Left kidney (tissue), 1 donor: ENCODE measurements at regions not wholly inside any gene's neighbourhood (a gene's known extent, or its start where the extent isn't known, plus 50 kb on each side); places are given as distances from the start of the nearest gene placed in this dataset.

Source experiments
- DNase-seq: peaks from one replicate; pipeline ENCODE4 v3.0.0-alpha.2; 2013

- DNase-seq, result no peak
These were observed 258.9 kb downstream of the TAF11L14 start for GRCh38 chr5:17893026-17893635.

- DNase-seq, result no peak
These were observed 261.2 kb downstream of the TAF11L14 start for GRCh38 chr5:17895288-17896033.

- no peak for DNase-seq
These were observed 262.3 kb downstream of the TAF11L14 start for GRCh38 chr5:17896605-17897004.

GRCh38 chr5:17897776-17898175 is 263.5 kb downstream of the TAF11L14 start:
- DNase-seq, result no peak

GRCh38 chr5:17898766-17899165 is 264.5 kb downstream of the TAF11L14 start:
- no peak for DNase-seq

GRCh38 chr5:17907094-17907493 is 272.8 kb downstream of the TAF11L14 start:
- no peak for DNase-seq

GRCh38 chr5:17910318-17910717 is 276.1 kb downstream of the TAF11L14 start:
- no peak for DNase-seq

- no peak for DNase-seq
These were observed 278.5 kb downstream of the TAF11L14 start for GRCh38 chr5:17912794-17913193.

- no peak for DNase-seq
These were observed 282.2 kb downstream of the TAF11L14 start for GRCh38 chr5:17916446-17916845.

- no peak for DNase-seq
These were observed 283.2 kb downstream of the TAF11L14 start for GRCh38 chr5:17917465-17917864.

- no peak for DNase-seq
These were observed 284.3 kb downstream of the TAF11L14 start for GRCh38 chr5:17918373-17919104.

GRCh38 chr5:17925276-17925675 is 291.0 kb downstream of the TAF11L14 start:
- no peak for DNase-seq

- DNase-seq, result no peak
These were observed 294.3 kb downstream of the TAF11L14 start for GRCh38 chr5:17928581-17928981.

GRCh38 chr5:17929171-17929570 is 294.9 kb downstream of the TAF11L14 start:
- no peak for DNase-seq

- no peak for DNase-seq
These were observed 296.1 kb downstream of the TAF11L14 start for GRCh38 chr5:17930346-17930745.

- DNase-seq, result no peak
These were observed 309.8 kb downstream of the TAF11L14 start for GRCh38 chr5:17944046-17944445.

GRCh38 chr5:17947029-17947428 is 312.8 kb downstream of the TAF11L14 start:
- no peak for DNase-seq

- no peak for DNase-seq
These were observed 317.3 kb downstream of the TAF11L14 start for GRCh38 chr5:17951392-17952169.

- DNase-seq, result no peak
These were observed 318.0 kb downstream of the TAF11L14 start for GRCh38 chr5:17952231-17952630.

- DNase-seq, result no peak
These were observed 329.8 kb downstream of the TAF11L14 start for GRCh38 chr5:17964067-17964466.

GRCh38 chr5:17966640-17967402 is 332.6 kb downstream of the TAF11L14 start:
- DNase-seq, result no peak

GRCh38 chr5:17976404-17976803 is 342.1 kb downstream of the TAF11L14 start:
- DNase-seq, result no peak
